GM12878 (cell line): ENCODE measurements at regions not wholly inside any gene's neighbourhood (a gene's known extent, or its start where the extent isn't known, plus 50 kb on each side); places are given as distances from the start of the nearest gene placed in this dataset.

Experiments
- ATAC-seq: fragments of 200-7000 bp; cut with Tn5 transposase; 3 replicates; pipeline ENCODE4 v1.9.1; 2020; ENCODE audit warnings: mild to moderate bottlenecking, moderate library complexity
- BruUV-seq: library from RNA; stranded (reverse); fragments of 400-500 nt; replicated peaks from 2 replicates; lab custom pipeline; 2021; lab: Mats Ljungman, UMichigan
- CTCF ChIA-PET: fragments of 300-600 bp; sonication (Branson Sonifier 250); formaldehyde crosslinking; extraction: SDS; loops from one replicate; lab custom pipeline; 2021; ENCODE audit warnings: inconsistent platforms; lab: Yijun Ruan, JAX
- POLR2A ChIA-PET: fragments of 350-600 bp; formaldehyde crosslinking; extraction: SDS; loops from one replicate; lab custom pipeline; 2021; ENCODE audit warnings: inconsistent platforms; lab: Charles Lee
- RAD21 ChIA-PET: fragments of 300-600 bp; sonication (Branson Sonifier 250); formaldehyde crosslinking; loops from one replicate; lab custom pipeline; 2023; ENCODE audit warnings: antibody characterized with exemption; ENCODE audit not compliant: unreplicated experiment; lab: Charles Lee
- SMC1A ChIA-PET: fragments of 300-600 bp; sonication (Branson Sonifier 250); formaldehyde crosslinking; loops from one replicate; lab custom pipeline; 2023; ENCODE audit not compliant: unreplicated experiment, uncharacterized antibody; lab: Charles Lee
- DNase-seq: peaks from one replicate; pipeline ENCODE4 v3.0.0-alpha.2; 2011; ENCODE audit warnings: low read depth, low spot score
- FAIRE-seq: peaks from 3 replicates; lab custom pipeline; 2011; peaks lifted over from hg19 to GRCh38; lab: Jason Lieb, UNC
- H2AFZ ChIP-seq: 2 replicates; pipeline ENCODE4 v1.6.0; 2011; ENCODE audit warnings: low read depth, low read length, control low read depth; ENCODE audit not compliant: control insufficient read depth
- H3K27ac ChIP-seq: 2 replicates; pipeline ENCODE4 v1.5.1; 2011; ENCODE audit warnings: control low read depth; ENCODE audit not compliant: control insufficient read depth, insufficient read depth
- H3K27me3 ChIP-seq, 2 experiments: replicated peaks in 1 of 2; 2 replicates each; pipeline versions ENCODE4 v1.6.0 to v1.6.1; 2011; ENCODE audit warnings: low read length in 1 of 2; ENCODE audit not compliant: control insufficient read depth in 2 of 2, insufficient read depth in 2 of 2
- H3K36me3 ChIP-seq, 2 experiments: 2 replicates each; pipeline ENCODE4 v1.5.1; 2011; ENCODE audit warnings: low read length in 1 of 2; ENCODE audit not compliant: control insufficient read depth in 2 of 2, insufficient read depth in 2 of 2
- H3K4me1 ChIP-seq: 2 replicates; pipeline ENCODE4 v1.6.1; 2011; ENCODE audit warnings: mild to moderate bottlenecking, low read length, moderate library complexity, mixed read lengths; ENCODE audit not compliant: control insufficient read depth, insufficient read depth
- H3K4me2 ChIP-seq: 2 replicates; pipeline ENCODE4 v1.6.0; 2011; ENCODE audit warnings: control low read depth; ENCODE audit not compliant: control insufficient read depth, insufficient read depth
- H3K4me3 ChIP-seq: fragments of 200-600 bp; sonication (generic); 2 replicates; pipeline ENCODE4 v1.5.1; 2016
- H3K79me2 ChIP-seq: 2 replicates; pipeline ENCODE4 v1.6.0; 2011; ENCODE audit warnings: low read length; ENCODE audit not compliant: control insufficient read depth, insufficient read depth
- H3K9ac ChIP-seq: 2 replicates; pipeline ENCODE4 v1.8.0; 2011; ENCODE audit warnings: low read length, control low read depth, mixed read lengths; ENCODE audit not compliant: control insufficient read depth, insufficient read depth
- H3K9me3 ChIP-seq: replicated peaks from 3 replicates; pipeline ENCODE4 v1.5.1; 2011; ENCODE audit warnings: mild to moderate bottlenecking, low read length; ENCODE audit not compliant: control insufficient read depth, insufficient read depth
- H4K20me1 ChIP-seq: 2 replicates; pipeline ENCODE4 v1.6.0; 2011; ENCODE audit not compliant: control insufficient read depth, insufficient read depth
- CEBPB ChIP-seq, 2 experiments: fragments of 150-350 bp in 1 of 2; IDR thresholded peaks; 2 replicates each; pipeline ENCODE4 v1.6.1; 2012 to 2014; ENCODE audit warnings: low read depth in 2 of 2, low read length in 2 of 2, borderline replicate concordance in 1 of 2, inconsistent platforms in 1 of 2
- CHD4 ChIP-seq: fragments of 200-600 bp; sonication (generic); IDR thresholded peaks from 2 replicates; pipeline ENCODE4 v1.6.1; 2016; ENCODE audit warnings: mild to moderate bottlenecking
- FOXM1 ChIP-seq: IDR thresholded peaks from 2 replicates; pipeline ENCODE4 v1.6.1; 2012; ENCODE audit warnings: low read depth, mild to moderate bottlenecking, inconsistent platforms, low read length, moderate library complexity
- JUNB ChIP-seq: IDR thresholded peaks from 2 replicates; pipeline ENCODE4 v1.6.1; 2016; ENCODE audit warnings: antibody characterized with exemption, mild to moderate bottlenecking
- MEF2B ChIP-seq: fragments of 450-650 bp; IDR thresholded peaks from 2 replicates; pipeline ENCODE4 v1.6.1; 2018; ENCODE audit warnings: mild to moderate bottlenecking, moderate library complexity; ENCODE audit not compliant: partially characterized antibody, poor library complexity, severe bottlenecking
- POLR2AphosphoS2 ChIP-seq: IDR thresholded peaks from 2 replicates; pipeline ENCODE4 v1.6.1; 2011; ENCODE audit warnings: low read depth, mild to moderate bottlenecking, low read length, improper control_type of control experiment, moderate library complexity
- SIN3A ChIP-seq: IDR thresholded peaks from 2 replicates; pipeline ENCODE4 v1.6.1; 2012; ENCODE audit warnings: low read depth, low read length, improper control_type of control experiment
- SUPT20H ChIP-seq: IDR thresholded peaks from 2 replicates; pipeline ENCODE4 v1.6.1; 2011; ENCODE audit warnings: low read depth, mild to moderate bottlenecking, low read length, moderate library complexity, borderline replicate concordance; ENCODE audit not compliant: control insufficient read depth
- TBL1XR1 ChIP-seq: IDR thresholded peaks from 2 replicates; pipeline ENCODE4 v1.6.1; 2012; ENCODE audit warnings: low read depth, low read length, improper control_type of control experiment
- TCF7 ChIP-seq: IDR thresholded peaks from 2 replicates; pipeline ENCODE4 v1.6.1; 2014; ENCODE audit warnings: antibody characterized with exemption, borderline replicate concordance
- WRNIP1 ChIP-seq: IDR thresholded peaks from 2 replicates; pipeline ENCODE4 v1.6.1; 2011; ENCODE audit warnings: low read depth, low read length, improper control_type of control experiment, borderline replicate concordance
- WGBS: methylation state at CpG from one replicate; pipeline ENCODE4 v1.1.6; 2016; ENCODE audit warnings: low lambda C conversion rate; ENCODE audit not compliant: insufficient replicate concordance, insufficient coverage; ENCODE audit errors: missing lambda C conversion rate; 5-methylcytosine and 5-hydroxymethylcytosine counted together
- in situ Hi-C: fragments of 300-500 bp; cut with MboI; formaldehyde crosslinking; loops from 9 replicates; pipeline ENCODE4 v1.14.3; 2018; ENCODE audit warnings: mixed read lengths
- intact Hi-C: fragments of 100-400 bp; cut with micrococcal nuclease; formaldehyde crosslinking; loops from one replicate; pipeline ENCODE4 v1.14.2; 2022; ENCODE audit not compliant: unreplicated experiment
- TF ChIP-seq, protein P1 (sequence below): IDR thresholded peaks from 2 replicates; pipeline ENCODE4 v1.6.1; 2012; ENCODE audit warnings: low read depth, low read length, improper control_type of control experiment
- TF ChIP-seq, protein P2 (sequence below): fragments of 450-650 bp; IDR thresholded peaks from 2 replicates; pipeline ENCODE4 v1.6.1; 2017; ENCODE audit warnings: mild to moderate bottlenecking, low read depth, inconsistent platforms; ENCODE audit not compliant: poor library complexity, severe bottlenecking
- TF ChIP-seq, protein P3 (sequence below): fragments of 450-650 bp; IDR thresholded peaks from 2 replicates; pipeline ENCODE4 v1.6.1; 2017; ENCODE audit warnings: mild to moderate bottlenecking

DNA sequence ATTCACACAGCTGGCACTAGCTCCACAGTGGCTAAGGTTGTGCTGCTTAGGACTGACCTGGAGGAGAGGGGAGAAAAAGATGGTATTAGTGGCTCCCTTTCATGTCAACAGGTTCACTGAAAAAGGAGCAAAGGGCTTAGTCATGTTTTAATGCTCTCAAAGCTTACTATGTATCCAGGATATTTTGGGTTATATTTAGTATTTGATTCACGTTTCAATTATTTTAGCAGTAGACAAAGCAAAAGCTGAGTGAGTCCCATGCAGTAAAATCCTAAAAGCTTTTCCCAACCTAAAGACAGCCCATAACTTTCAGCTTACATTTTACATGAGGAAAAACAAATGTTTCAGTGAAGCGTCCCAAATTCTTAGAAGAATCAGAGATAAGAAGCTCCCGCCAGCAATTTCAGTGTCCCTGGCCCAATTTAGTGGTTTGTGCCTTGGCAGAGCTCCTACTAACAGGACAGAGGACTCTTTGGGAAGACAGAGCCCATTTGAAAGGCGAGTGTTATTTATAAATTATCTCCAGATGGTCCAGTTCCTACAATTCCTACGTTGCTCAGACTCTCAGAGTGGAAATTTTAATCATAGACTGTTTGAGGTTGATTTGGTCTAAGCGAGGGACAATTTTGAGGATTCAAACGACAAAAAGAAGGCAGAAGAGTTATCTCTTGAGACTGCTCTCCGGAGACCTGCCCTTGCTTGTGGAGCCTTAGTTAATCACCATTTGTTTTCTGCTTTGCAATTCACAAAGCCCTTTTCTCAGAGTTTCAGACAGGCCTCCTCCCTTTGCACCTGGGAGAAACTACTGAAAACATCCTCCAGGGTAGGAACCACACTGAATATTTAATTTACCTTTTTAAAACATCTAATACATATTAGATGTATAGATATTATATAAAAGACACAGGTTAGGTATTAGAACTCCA, 225.0 kb upstream of the ANKRD55 start (continued):
- TF ChIP-seq WRNIP1 (no peak), CEBPB (IDR thresholded peaks at IDR 0.05; ENCODE audit: borderline replicate concordance in 1 of 2, low read depth in 2 of 2, low read length in 2 of 2) (no peak), FOXM1 (no peak), JUNB (no peak)
- TF ChIP-seq, protein P1, sequence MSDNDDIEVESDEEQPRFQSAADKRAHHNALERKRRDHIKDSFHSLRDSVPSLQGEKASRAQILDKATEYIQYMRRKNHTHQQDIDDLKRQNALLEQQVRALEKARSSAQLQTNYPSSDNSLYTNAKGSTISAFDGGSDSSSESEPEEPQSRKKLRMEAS, result no peak
- TF ChIP-seq, all 136 proteins: peak for 0

DNA sequence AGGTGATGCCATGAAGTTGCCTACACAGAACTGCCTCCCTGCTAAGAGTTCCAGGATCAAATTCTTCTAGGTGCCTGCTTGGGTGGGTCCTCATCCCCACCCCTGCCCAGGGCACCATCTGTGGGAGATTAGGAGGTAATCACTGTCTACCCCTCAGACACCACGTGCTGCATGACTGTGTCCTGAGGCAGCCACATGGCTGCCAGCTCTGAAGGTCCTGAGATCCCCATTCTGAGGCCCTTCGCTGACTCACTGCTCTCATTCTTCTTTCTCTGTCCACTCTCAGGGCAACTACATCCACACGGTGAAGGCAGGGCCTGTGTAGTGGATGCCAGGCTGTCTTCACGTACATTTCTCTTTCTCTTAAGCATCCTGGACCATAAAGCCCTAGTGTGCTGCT, 222.9 kb upstream of the ANKRD55 start:
- ATAC-seq, result no peak
- Histone ChIP-seq H3K9ac (no peak overlapping the region), H3K79me2 (no peaks in the 10 kb centered on the region), H3K4me1 (no peaks in the 10 kb centered on the region), H3K9me3 (no peaks in the 10 kb centered on the region), H3K4me3 (no peak overlapping the region), H4K20me1 (no peaks in the 10 kb centered on the region), H2AFZ (no peak overlapping the region), H3K36me3 (no peaks in the 10 kb centered on the region), H3K4me2 (no peak overlapping the region), H3K27ac (no peak overlapping the region), H3K27me3 (no peaks in the 10 kb centered on the region)
- DNase-seq, result no peak
- POLR2A ChIA-PET, result no interaction called here
- CTCF ChIA-PET, result no interaction called here
- intact Hi-C loops, result no loop called here
- WGBS, result 23% methylated on average over 4 of the region's 4 CpGs
- in situ Hi-C loops, result no loop called here
- SMC1A ChIA-PET, result interaction anchor here (1.7 kb wide), 1 partner anchor 12 kb away, joined by 5 read pairs; no protein-coding TSS in a partner anchor
- no peak for FAIRE-seq
- RAD21 ChIA-PET, result no interaction called here
- BruUV-seq, result no TSS peak
- TF ChIP-seq TBL1XR1, result no peak
- no peak for TF ChIP-seq MEF2B
- no peak for TF ChIP-seq SIN3A
- TF ChIP-seq, protein P2, sequence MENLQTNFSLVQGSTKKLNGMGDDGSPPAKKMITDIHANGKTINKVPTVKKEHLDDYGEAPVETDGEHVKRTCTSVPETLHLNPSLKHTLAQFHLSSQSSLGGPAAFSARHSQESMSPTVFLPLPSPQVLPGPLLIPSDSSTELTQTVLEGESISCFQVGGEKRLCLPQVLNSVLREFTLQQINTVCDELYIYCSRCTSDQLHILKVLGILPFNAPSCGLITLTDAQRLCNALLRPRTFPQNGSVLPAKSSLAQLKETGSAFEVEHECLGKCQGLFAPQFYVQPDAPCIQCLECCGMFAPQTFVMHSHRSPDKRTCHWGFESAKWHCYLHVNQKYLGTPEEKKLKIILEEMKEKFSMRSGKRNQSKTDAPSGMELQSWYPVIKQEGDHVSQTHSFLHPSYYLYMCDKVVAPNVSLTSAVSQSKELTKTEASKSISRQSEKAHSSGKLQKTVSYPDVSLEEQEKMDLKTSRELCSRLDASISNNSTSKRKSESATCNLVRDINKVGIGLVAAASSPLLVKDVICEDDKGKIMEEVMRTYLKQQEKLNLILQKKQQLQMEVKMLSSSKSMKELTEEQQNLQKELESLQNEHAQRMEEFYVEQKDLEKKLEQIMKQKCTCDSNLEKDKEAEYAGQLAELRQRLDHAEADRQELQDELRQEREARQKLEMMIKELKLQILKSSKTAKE, result no peak
- no peak for TF ChIP-seq JUNB
- no peak for TF ChIP-seq CHD4
- no peak for TF ChIP-seq POLR2AphosphoS2
- TF ChIP-seq, protein P3, sequence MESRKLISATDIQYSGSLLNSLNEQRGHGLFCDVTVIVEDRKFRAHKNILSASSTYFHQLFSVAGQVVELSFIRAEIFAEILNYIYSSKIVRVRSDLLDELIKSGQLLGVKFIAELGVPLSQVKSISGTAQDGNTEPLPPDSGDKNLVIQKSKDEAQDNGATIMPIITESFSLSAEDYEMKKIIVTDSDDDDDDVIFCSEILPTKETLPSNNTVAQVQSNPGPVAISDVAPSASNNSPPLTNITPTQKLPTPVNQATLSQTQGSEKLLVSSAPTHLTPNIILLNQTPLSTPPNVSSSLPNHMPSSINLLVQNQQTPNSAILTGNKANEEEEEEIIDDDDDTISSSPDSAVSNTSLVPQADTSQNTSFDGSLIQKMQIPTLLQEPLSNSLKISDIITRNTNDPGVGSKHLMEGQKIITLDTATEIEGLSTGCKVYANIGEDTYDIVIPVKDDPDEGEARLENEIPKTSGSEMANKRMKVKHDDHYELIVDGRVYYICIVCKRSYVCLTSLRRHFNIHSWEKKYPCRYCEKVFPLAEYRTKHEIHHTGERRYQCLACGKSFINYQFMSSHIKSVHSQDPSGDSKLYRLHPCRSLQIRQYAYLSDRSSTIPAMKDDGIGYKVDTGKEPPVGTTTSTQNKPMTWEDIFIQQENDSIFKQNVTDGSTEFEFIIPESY, result no peak
- TF ChIP-seq TCF7, result no peak
- TF ChIP-seq SUPT20H, result no peak
